Suprapubic skin (tissue), 4 donors: ENCODE measurements at regions not wholly inside any gene's neighbourhood (a gene's known extent, or its start where the extent isn't known, plus 50 kb on each side); places are given as distances from the start of the nearest gene placed in this dataset.

Experiments
- EP300 ChIP-seq: sonication (generic); formaldehyde crosslinking; IDR thresholded peaks from one replicate; pipeline ENCODE4 v1.6.1; 2017; ENCODE audit warnings: antibody characterized with exemption
- POLR2A ChIP-seq, 2 donors: fragments of 450-650 bp; IDR thresholded peaks; one replicate each; pipeline ENCODE4 v1.6.1; 2017; ENCODE audit warnings: antibody characterized with exemption in 2 of 2, mild to moderate bottlenecking in 2 of 2, moderate library complexity in 2 of 2
- POLR2AphosphoS5 ChIP-seq, 3 donors: sonication (generic); formaldehyde crosslinking; IDR thresholded peaks; one replicate each; pipeline ENCODE4 v1.6.1; 2017; ENCODE audit warnings: antibody characterized with exemption in 3 of 3
- TF ChIP-seq, protein P1 (sequence below), 2 donors: fragments of 200-600 bp in 1 of 2; fragments of 450-650 bp in 1 of 2; sonication (generic) in 1 of 2; IDR thresholded peaks; one replicate each; pipeline ENCODE4 v1.5.1; 2016 to 2019; ENCODE audit warnings: antibody characterized with exemption in 2 of 2, mild to moderate bottlenecking in 1 of 2, moderate library complexity in 1 of 2

DNA sequence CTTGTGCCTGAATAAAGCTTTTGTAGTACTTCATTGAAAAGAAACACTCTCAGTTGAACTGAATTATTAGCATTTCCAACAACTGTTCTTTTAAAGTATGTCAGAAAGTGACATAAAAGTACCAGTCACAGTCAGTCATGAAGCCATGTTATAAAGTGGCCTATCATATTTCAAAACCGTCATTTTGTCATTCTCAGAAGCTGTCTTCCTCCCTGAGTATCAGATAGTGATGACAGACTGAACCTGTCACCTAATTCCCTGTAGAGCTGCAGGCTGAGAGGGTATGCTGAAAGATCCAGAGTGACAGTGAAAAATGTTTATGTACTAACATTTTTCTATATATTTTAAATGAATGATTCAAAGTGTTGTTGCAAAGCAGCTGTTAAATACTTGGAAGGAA is 1121.7 kb upstream of the PRMT6 start:
- TF ChIP-seq, protein P1, sequence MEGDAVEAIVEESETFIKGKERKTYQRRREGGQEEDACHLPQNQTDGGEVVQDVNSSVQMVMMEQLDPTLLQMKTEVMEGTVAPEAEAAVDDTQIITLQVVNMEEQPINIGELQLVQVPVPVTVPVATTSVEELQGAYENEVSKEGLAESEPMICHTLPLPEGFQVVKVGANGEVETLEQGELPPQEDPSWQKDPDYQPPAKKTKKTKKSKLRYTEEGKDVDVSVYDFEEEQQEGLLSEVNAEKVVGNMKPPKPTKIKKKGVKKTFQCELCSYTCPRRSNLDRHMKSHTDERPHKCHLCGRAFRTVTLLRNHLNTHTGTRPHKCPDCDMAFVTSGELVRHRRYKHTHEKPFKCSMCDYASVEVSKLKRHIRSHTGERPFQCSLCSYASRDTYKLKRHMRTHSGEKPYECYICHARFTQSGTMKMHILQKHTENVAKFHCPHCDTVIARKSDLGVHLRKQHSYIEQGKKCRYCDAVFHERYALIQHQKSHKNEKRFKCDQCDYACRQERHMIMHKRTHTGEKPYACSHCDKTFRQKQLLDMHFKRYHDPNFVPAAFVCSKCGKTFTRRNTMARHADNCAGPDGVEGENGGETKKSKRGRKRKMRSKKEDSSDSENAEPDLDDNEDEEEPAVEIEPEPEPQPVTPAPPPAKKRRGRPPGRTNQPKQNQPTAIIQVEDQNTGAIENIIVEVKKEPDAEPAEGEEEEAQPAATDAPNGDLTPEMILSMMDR (IDR thresholded peaks at IDR 0.05): no peak
- TF ChIP-seq POLR2A (IDR thresholded peaks at IDR 0.05): no peak
- TF ChIP-seq POLR2AphosphoS5 (IDR thresholded peaks at IDR 0.05): no peak
- TF ChIP-seq EP300: no peak
